BLaER1 (cell line): ENCODE measurements at regions not wholly inside any gene's neighbourhood (a gene's known extent, or its start where the extent isn't known, plus 50 kb on each side); places are given as distances from the start of the nearest gene placed in this dataset.

Source experiments
- H3K27ac ChIP-seq: shearing (Covaris generic); formaldehyde crosslinking; 2 replicates; pipeline ENCODE4 v1.8.1; 2022
- H3K27me3 ChIP-seq: shearing (Covaris generic); formaldehyde crosslinking; 2 replicates; pipeline ENCODE4 v1.8.1; 2022
- H3K36me3 ChIP-seq: shearing (Covaris generic); formaldehyde crosslinking; 2 replicates; pipeline ENCODE4 v1.8.1; 2022
- H3K4me1 ChIP-seq: shearing (Covaris generic); formaldehyde crosslinking; 2 replicates; pipeline ENCODE4 v1.8.1; 2022
- H3K4me2 ChIP-seq: shearing (Covaris generic); formaldehyde crosslinking; 2 replicates; pipeline ENCODE4 v1.8.1; 2022
- H3K4me3 ChIP-seq: shearing (Covaris generic); formaldehyde crosslinking; 2 replicates; pipeline ENCODE4 v1.8.1; 2022
- H3K9ac ChIP-seq: shearing (Covaris generic); formaldehyde crosslinking; 2 replicates; pipeline ENCODE4 v1.8.1; 2022
- H3K9me3 ChIP-seq: shearing (Covaris generic); formaldehyde crosslinking; 2 replicates; pipeline ENCODE4 v1.8.1; 2022
- H4K20me1 ChIP-seq: shearing (Covaris generic); formaldehyde crosslinking; 2 replicates; pipeline ENCODE4 v1.8.1; 2022
- Cebpa-rat ChIP-seq: shearing (Covaris generic); IDR thresholded peaks from 2 replicates; pipeline ENCODE4 v1.8.1; 2022

GRCh38 chr14:85243321-85243720 is 286.6 kb upstream of the FLRT2 start:
- no peaks in the 10 kb centered on the region for H4K20me1 ChIP-seq
- H3K4me3 ChIP-seq, result no peak overlapping the region
- H3K4me2 ChIP-seq, result no peak overlapping the region
- H3K36me3 ChIP-seq, result no peaks in the 10 kb centered on the region
- TF ChIP-seq Cebpa-rat, result no peak
- no peak overlapping the region for H3K9ac ChIP-seq
- H3K4me1 ChIP-seq, result no peaks in the 10 kb centered on the region
- no peaks in the 10 kb centered on the region for H3K27me3 ChIP-seq
- no peaks in the 10 kb centered on the region for H3K9me3 ChIP-seq
- H3K27ac ChIP-seq, result no peak overlapping the region

- Histone ChIP-seq H3K4me3 (no peak overlapping the region), H4K20me1 (no peaks in the 10 kb centered on the region), H3K4me1 (no peaks in the 10 kb centered on the region), H3K4me2 (no peak overlapping the region), H3K27ac (no peak overlapping the region), H3K9me3 (no peaks in the 10 kb centered on the region), H3K27me3 (no peaks in the 10 kb centered on the region), H3K9ac (no peak overlapping the region), H3K36me3 (no peaks in the 10 kb centered on the region)
- no peak for TF ChIP-seq Cebpa-rat
These were observed 282.9 kb upstream of the FLRT2 start for GRCh38 chr14:85247071-85247470.

- H3K27ac ChIP-seq, result no peak overlapping the region
- TF ChIP-seq Cebpa-rat, result no peak
- H3K4me3 ChIP-seq, result no peak overlapping the region
- no peaks in the 10 kb centered on the region for H3K27me3 ChIP-seq
- no peaks in the 10 kb centered on the region for H4K20me1 ChIP-seq
- no peak overlapping the region for H3K4me2 ChIP-seq
- no peaks in the 10 kb centered on the region for H3K9me3 ChIP-seq
- H3K9ac ChIP-seq, result no peak overlapping the region
- H3K4me1 ChIP-seq, result no peaks in the 10 kb centered on the region
- no peaks in the 10 kb centered on the region for H3K36me3 ChIP-seq
These were observed 280.9 kb upstream of the FLRT2 start for GRCh38 chr14:85248881-85249635.

GRCh38 chr14:85250414-85251189 is 279.3 kb upstream of the FLRT2 start:
- Histone ChIP-seq H3K9ac (no peak overlapping the region), H3K27me3 (no peaks in the 10 kb centered on the region), H3K4me1 (no peaks in the 10 kb centered on the region), H3K4me2 (no peak overlapping the region), H3K27ac (no peak overlapping the region), H4K20me1 (no peaks in the 10 kb centered on the region), H3K4me3 (no peak overlapping the region), H3K9me3 (no peaks in the 10 kb centered on the region), H3K36me3 (no peaks in the 10 kb centered on the region)
- no peak for TF ChIP-seq Cebpa-rat

- Histone ChIP-seq H3K36me3 (no peaks in the 10 kb centered on the region), H3K9ac (no peak overlapping the region), H4K20me1 (no peaks in the 10 kb centered on the region), H3K27me3 (no peaks in the 10 kb centered on the region), H3K4me2 (no peak overlapping the region), H3K4me1 (no peaks in the 10 kb centered on the region), H3K4me3 (no peak overlapping the region), H3K9me3 (no peaks in the 10 kb centered on the region), H3K27ac (no peak overlapping the region)
- no peak for TF ChIP-seq Cebpa-rat
These were observed 277.9 kb upstream of the FLRT2 start for GRCh38 chr14:85252011-85252410.

- Histone ChIP-seq H3K27ac (no peak overlapping the region), H3K27me3 (no peaks in the 10 kb centered on the region), H3K4me3 (no peak overlapping the region), H3K36me3 (no peaks in the 10 kb centered on the region), H3K4me2 (no peak overlapping the region), H3K4me1 (no peaks in the 10 kb centered on the region), H3K9ac (no peak overlapping the region), H4K20me1 (no peaks in the 10 kb centered on the region), H3K9me3 (no peaks in the 10 kb centered on the region)
- TF ChIP-seq Cebpa-rat, result no peak
These were observed 275.2 kb upstream of the FLRT2 start for GRCh38 chr14:85254711-85255110.

- Histone ChIP-seq H3K9me3 (no peaks in the 10 kb centered on the region), H3K27ac (no peak overlapping the region), H3K9ac (no peak overlapping the region), H3K4me1 (no peaks in the 10 kb centered on the region), H3K36me3 (no peaks in the 10 kb centered on the region), H3K27me3 (no peaks in the 10 kb centered on the region), H3K4me2 (no peak overlapping the region), H4K20me1 (no peaks in the 10 kb centered on the region), H3K4me3 (no peak overlapping the region)
- TF ChIP-seq Cebpa-rat, result no peak
These were observed 272.7 kb upstream of the FLRT2 start for GRCh38 chr14:85257287-85257686.

GRCh38 chr14:85263916-85264675 is 265.8 kb upstream of the FLRT2 start:
- no peak overlapping the region for H3K4me2 ChIP-seq
- H3K36me3 ChIP-seq, result no peaks in the 10 kb centered on the region
- H3K4me1 ChIP-seq, result no peaks in the 10 kb centered on the region
- no peaks in the 10 kb centered on the region for H3K27me3 ChIP-seq
- H3K4me3 ChIP-seq, result no peak overlapping the region
- no peak overlapping the region for H3K9ac ChIP-seq
- no peaks in the 10 kb centered on the region for H3K9me3 ChIP-seq
- H3K27ac ChIP-seq, result no peak overlapping the region
- no peaks in the 10 kb centered on the region for H4K20me1 ChIP-seq
- TF ChIP-seq Cebpa-rat, result no peak

- Histone ChIP-seq H3K4me1 (no peaks in the 10 kb centered on the region), H3K27me3 (no peaks in the 10 kb centered on the region), H4K20me1 (no peaks in the 10 kb centered on the region), H3K4me3 (no peak overlapping the region), H3K9me3 (no peaks in the 10 kb centered on the region), H3K36me3 (no peaks in the 10 kb centered on the region), H3K9ac (no peak overlapping the region), H3K27ac (no peak overlapping the region), H3K4me2 (no peak overlapping the region)
- no peak for TF ChIP-seq Cebpa-rat
These were observed 256.8 kb upstream of the FLRT2 start for GRCh38 chr14:85273099-85273677.
